Left renal pelvis (tissue), 4 donors: ENCODE measurements at regions not wholly inside any gene's neighbourhood (a gene's known extent, or its start where the extent isn't known, plus 50 kb on each side); places are given as distances from the start of the nearest gene placed in this dataset.
"Not testable (repeated sequence)": the region's sequence is repeated elsewhere in the genome, so short reads cannot be mapped to it uniquely, and the experiment has no call there.

Source experiments
- DNase-seq, 4 donors: peaks; one replicate each; pipeline ENCODE4 v3.0.0-alpha.2; 2013; ENCODE audit warnings: low read depth in 4 of 4, low spot score in 3 of 4

GRCh38 chr16:7871371-7871770, 538.7 kb downstream of the RBFOX1 start:
- DNase-seq = no peak

- DNase-seq = no peak
Observed at GRCh38 chr16:7867831-7868230, 535.2 kb downstream of the RBFOX1 start.

DNA sequence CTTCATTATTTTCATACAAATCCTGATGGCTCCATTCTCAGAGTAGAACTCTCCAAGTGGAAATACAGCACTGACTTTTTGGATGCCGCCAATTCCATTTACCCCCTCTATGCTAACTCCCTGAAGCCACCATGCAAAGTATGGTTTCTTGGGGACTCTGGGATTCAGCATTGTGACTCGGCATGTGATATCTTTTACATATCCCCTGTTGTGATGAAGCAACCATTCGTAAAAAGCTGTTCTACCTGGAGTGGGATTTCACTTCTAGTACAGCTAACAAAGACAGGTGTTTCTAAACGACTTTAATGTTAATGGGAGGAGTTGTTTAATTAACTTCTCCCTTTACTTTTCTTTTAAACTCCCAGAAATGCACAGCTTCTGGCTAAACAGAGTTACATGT, 533.5 kb downstream of the RBFOX1 start:
- no peak for DNase-seq

DNA sequence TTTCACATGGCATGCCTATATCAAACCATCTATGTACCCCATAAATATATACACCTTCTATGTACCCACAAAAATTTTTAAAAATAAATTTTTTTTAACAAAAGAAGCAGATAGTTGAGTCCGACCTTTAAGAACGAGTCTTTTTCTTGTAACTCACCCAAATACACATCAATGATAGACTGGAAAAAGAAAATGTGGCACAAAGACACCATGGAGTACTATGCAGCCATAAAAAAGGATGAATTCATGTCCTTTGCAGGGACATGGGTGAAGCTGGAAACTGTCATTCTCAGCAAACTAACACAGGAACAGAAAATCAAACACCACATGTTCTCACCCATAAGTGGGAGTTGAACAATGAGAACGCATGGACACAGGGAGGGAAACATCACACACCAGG, 532.7 kb downstream of the RBFOX1 start:
- DNase-seq = not testable (repeated sequence)

- no peak for DNase-seq
Observed at GRCh38 chr16:7861891-7862582, 529.4 kb downstream of the RBFOX1 start.

DNA sequence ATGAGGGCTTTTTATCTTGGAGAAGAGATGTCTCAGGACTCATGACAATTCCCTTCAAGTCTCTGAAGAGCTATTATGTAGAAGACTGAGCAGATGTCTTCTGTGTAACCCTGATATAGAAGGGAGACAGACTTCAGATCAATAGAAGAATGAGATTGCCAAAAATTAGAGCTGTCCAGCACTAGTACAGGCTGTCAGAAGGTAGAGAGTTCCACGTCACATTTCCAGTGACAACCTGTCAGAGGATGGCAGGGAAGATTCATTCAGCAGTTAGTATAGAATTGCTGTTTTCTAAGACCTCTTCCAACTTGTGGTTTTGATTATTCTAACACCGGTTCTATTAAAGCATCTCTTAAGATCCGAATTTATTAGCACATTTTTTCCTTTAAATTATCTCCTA, 520.6 kb downstream of the RBFOX1 start:
- DNase-seq = no peak

- DNase-seq = no peak
Observed at GRCh38 chr16:7849841-7850240, 517.2 kb downstream of the RBFOX1 start.

- DNase-seq = no peak
Observed at GRCh38 chr16:7843261-7843660, 510.6 kb downstream of the RBFOX1 start.

GRCh38 chr16:7839568-7839967, 506.9 kb downstream of the RBFOX1 start:
- DNase-seq = peak in 2 of 4 donors; percentile 8 to 14

GRCh38 chr16:7834771-7835431, 502.3 kb downstream of the RBFOX1 start:
- no peak for DNase-seq

GRCh38 chr16:7820816-7821215, 488.2 kb downstream of the RBFOX1 start:
- no peak for DNase-seq

DNA sequence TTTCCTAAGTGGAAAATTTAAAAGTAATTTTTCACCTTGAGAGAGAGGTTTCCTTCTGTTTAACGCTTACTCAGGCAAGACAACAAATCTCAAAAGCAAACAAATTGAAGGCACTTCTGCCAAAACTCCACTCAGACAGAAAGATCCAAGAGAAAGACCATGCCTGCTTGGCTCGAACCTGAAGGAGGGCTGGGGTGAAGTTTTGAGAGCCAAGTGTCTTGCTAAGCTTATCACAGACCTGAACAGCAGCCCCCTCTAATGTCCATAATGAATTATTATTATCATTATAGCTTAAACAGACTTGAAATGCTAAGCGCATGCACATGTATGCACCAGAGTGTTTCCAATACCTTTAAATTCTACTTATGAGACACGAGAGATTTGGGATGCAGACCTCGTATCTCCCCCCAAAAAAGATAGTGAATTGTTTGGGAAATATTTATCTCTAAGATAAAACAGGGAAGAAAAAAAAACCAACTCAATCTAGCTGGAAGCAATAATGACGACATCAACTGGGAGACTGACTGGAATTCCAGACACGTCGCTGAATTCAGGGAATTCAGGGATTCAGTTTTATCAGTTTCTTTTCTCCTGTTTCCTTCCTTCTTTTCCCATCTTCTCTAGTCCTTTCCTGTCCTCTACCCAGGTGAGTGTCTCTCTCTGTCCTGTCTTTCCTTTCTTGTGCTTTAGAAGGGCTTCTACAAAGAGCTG, 473.2 kb downstream of the RBFOX1 start:
- DNase-seq = no peak

DNA sequence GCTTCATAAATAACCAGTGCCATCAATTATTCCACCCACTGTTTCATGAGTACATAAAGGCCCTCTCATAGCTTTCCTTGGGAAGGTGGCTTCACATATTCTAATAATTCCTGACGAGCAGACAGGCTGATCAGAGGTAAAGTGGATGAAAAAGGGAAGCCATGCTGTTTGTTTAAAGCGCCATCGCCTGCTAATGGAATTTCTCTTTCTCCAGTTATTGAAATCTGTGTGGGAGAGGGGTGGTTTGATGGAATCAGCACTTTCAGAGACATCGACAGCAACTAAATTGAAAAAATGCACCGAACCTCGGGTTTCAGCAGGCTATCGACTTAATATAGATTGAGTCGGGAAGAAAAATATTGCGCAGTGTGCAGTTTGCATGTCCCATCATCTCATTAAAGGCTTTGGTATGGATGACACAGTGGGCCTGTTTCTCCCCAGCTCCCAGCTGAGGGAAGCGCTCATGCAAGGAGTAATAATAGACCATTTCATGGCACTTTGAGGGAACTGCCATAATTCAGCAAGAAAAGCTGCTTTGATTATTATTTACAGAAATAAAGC, 472.1 kb downstream of the RBFOX1 start:
- DNase-seq = no peak

GRCh38 chr16:7792346-7792745, 459.7 kb downstream of the RBFOX1 start:
- DNase-seq = no peak

DNA sequence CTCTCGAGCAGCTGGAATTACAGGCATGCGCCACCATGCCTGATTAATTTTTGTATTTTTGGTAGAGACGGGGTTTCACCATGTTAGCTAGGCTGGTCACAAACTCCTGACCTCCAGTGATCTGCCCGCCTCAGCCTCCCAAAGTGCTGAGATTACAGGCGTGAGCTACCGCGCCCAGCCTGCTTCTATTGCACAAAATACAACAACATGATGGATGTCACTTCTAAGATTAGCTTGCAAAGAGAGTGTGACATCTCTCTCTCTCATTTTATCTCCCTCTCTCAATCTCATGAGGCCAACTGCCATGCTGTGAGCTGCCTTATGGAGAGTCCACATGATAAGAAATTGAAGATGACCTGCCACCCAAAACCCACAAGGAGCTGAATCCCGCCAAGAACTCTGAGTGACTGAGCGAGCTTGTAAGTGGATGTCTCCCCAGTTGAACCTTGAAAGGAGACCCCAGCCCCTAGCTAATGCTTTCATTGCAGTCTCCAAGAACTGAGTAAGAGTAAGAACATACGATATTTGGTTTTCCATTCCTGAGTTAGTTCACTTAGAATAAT, 458.5 kb downstream of the RBFOX1 start:
- DNase-seq = no peak

GRCh38 chr16:7775072-7775488, 442.4 kb downstream of the RBFOX1 start:
- DNase-seq = no peak

- DNase-seq = no peak
Observed at GRCh38 chr16:7772722-7773121, 440.1 kb downstream of the RBFOX1 start.

DNA sequence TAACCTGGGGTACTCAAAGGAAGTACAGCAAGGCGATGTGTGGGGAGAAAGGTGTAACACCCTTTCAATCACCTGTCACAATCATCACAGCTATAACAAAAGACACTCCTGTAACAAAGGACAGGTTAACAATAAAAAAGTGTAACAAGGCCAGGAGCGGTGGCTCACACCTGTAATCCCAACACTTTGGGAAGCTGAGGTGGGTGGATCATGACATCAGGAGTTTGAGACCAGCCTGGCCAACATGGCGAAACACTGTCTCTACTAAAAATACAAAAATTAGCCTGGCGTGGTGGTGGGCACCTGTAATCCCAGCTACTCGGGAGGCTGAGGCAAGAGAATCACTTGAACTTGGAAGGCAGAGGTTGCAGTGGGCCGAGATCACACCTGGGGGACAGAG, 436.4 kb downstream of the RBFOX1 start:
- not testable (repeated sequence) for DNase-seq

GRCh38 chr16:7765079-7765550, 432.5 kb downstream of the RBFOX1 start:
- no peak for DNase-seq

DNA sequence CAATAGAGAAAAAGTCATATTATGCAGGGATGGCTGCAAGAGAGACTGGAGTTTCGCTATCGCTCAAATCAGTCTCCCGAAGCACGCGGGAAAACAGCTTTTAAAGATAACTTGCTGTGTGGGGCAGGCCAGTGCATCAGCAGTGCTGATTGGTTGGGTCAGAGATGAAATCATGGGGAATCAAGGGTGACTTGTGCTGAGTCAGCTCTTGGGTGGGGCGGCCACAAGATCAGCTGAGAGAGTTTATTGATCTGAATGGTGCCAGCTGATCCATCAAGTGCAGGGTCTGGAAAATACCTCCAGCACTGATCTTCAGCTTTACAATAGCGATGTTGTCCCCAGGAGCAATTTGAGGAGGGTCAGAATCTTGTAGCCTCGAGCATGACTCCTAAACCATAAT, 430.5 kb downstream of the RBFOX1 start:
- no peak for DNase-seq
